Right ventricle myocardium inferior (tissue), 1 donor: ENCODE measurements at regions not wholly inside any gene's neighbourhood (a gene's known extent, or its start where the extent isn't known, plus 50 kb on each side); places are given as distances from the start of the nearest gene placed in this dataset.
"Not testable (repeated sequence)": the region's sequence is repeated elsewhere in the genome, so short reads cannot be mapped to it uniquely, and the experiment has no call there.

ENCODE experiments used
- ATAC-seq: fragments of 200-7000 bp; cut with Tn5 transposase; one replicate; pipeline ENCODE4 v1.9.1; 2020; ENCODE audit warnings: mild to moderate bottlenecking, moderate library complexity
- DNase-seq: peaks from one replicate; pipeline ENCODE4 v3.0.0; 2021; ENCODE audit errors: missing footprints
- intact Hi-C: fragments of 100-400 bp; cut with DNase I; formaldehyde crosslinking; loops from one replicate; pipeline ENCODE4 v1.11.0; 2022
- donor health status: DM: no; HTN: yes; CAD: no; lungs with severe emphysema.

DNA sequence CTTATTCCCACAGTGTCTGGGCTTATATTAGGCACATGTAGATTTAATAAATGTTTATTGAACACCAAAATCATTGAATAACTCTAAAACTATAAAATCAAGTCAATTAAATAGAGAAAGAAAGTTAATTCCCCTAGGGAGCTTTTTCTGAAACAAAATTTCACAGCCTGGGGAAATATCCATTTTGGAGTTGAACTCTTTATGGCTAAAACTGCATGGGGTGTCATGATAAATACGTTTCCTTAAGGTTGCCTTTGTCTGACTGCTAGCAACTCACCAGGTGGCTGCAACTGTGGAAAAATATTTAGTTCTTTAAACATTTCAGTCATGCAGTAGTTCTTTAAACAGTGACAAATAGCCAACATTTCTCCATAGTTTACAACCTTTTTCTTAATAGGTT lies 496.1 kb downstream of the LRRIQ3 start:
- ATAC-seq (no peak), DNase-seq (no peak)
- intact Hi-C loops: no loop called here

- no peak for DNase-seq
- ATAC-seq: no peak
- intact Hi-C loops: no loop called here
Observed at GRCh38 chr1:73676186-73676585, 521.8 kb downstream of the LRRIQ3 start.

DNA sequence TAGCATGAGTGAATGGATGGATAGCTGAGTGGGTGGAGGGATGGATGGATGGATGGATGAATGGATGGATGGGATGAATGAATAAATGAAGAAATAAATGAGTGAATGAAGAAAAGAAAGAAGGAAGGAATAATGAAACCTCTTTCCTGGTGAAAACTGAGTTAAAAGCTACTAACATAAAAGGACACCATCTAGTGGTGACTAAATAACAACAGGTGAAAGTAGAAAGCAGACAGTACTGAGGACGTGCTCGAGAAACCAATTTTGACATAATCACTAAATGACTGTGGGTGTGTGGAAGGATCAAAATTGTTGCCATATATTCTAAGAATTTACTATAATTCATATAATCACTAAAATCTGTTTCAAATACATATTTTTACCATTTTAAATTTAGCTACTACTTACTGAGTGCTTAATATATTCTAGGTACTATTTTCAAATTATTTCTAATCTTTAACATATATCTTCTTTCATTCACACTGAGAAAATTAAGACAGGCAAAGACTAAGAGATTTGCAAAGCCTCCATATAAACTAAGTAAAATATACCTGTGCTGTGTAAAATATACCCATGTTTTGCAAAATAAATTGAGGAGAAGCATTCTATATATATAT lies 522.9 kb downstream of the LRRIQ3 start:
- ATAC-seq (no peak), DNase-seq (no peak)
- intact Hi-C loops: no loop called here

- DNase-seq: no peak
- intact Hi-C loops: no loop called here
- no peak for ATAC-seq
Observed at GRCh38 chr1:73673971-73674370, 524.0 kb downstream of the LRRIQ3 start.

DNA sequence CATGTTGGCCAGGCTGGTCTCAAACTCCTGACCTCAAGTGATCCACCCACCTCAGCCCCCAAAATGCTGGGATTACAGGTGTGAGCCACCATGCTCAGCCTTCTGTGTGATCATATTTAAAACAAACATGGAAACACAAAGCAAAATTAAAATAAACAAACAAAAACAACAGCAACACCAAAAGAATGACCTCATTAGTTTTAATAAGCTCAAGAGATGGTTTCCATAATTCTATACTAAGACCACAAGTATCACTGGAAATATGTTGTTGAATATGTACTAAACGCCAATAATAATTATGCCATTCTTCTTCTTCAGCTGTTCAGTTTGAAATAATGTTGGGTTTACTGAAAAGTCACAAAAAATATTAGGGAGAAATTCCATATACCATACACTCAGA lies 526.4 kb downstream of the LRRIQ3 start:
- no peak for DNase-seq
- no peak for ATAC-seq
- intact Hi-C loops: no loop called here

GRCh38 chr1:73667959-73668358 lies 530.0 kb downstream of the LRRIQ3 start:
- intact Hi-C loops, ATAC-seq, DNase-seq: not testable (repeated sequence)

- ATAC-seq: no peak
- intact Hi-C loops: no loop called here
- DNase-seq: no peak
Observed at GRCh38 chr1:73662526-73662925, 535.5 kb downstream of the LRRIQ3 start.

DNA sequence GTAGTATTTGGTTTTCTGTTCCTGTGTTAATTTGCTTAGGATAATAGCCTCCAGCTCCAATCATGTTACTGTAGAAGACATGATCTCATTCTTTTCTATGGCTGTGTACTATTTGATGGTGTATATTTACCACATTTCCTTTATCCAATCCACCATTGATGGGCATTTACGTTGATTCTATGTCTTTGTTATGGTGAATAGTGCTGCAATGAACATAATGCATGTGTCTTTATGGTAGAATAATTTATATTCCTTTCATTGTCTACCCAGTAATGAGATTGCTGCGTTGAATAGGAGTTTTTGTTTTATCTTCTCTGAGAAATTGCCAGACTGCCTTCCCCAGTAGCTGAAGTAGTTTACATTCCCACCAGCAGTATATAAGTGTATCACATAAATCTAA lies 538.8 kb downstream of the LRRIQ3 start:
- DNase-seq (no peak), ATAC-seq (no peak)
- intact Hi-C loops: no loop called here

- DNase-seq: no peak
- ATAC-seq: no peak
- intact Hi-C loops: no loop called here
Observed at GRCh38 chr1:73654714-73655113, 543.3 kb downstream of the LRRIQ3 start.

- ATAC-seq (no peak), DNase-seq (no peak)
- intact Hi-C loops: no loop called here
Observed at GRCh38 chr1:73644198-73644597, 553.8 kb downstream of the LRRIQ3 start.

DNA sequence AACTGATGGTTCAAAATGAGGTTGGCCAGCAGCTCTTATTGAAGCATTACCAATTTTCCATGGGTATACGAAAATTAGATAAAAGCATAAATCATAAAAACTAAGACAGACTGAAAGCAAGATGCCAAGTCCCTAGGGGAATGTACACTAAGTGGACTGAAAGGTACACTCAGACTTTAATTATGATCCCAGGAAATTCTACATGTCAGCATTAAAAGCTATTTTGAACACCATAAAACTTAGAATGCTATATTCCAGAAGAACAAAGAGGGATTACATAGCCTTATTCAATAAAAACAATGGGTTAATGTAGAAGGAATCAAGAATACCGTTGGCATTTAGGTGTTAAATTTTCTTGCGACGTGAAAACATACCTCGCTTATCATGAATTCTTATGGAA lies 558.5 kb downstream of the LRRIQ3 start:
- ATAC-seq (no peak), DNase-seq (no peak)
- intact Hi-C loops: no loop called here

DNA sequence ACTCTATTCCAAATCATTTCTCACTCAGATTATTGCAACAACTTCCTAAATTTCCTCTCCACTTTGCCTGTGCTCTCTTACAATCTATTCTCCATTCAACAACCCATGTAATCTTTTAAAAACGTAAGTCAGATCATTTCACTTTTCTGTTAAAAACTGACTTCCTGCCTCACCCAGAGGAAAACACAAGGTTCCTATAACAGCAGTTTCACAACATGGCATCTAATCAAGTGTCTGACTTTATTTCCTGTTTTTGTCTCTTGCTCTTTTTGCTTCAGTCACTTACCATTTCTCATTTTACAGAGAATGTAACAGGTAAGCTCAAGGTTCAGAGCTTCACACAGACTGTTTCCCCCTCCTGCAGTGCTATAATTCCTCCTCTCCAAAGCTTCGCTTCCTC lies 560.7 kb downstream of the LRRIQ3 start:
- intact Hi-C loops: no loop called here
- no peak for ATAC-seq
- no peak for DNase-seq

- intact Hi-C loops: no loop called here
- no peak for DNase-seq
- ATAC-seq: no peak
Observed at GRCh38 chr1:73635021-73635420, 563.0 kb downstream of the LRRIQ3 start.

DNA sequence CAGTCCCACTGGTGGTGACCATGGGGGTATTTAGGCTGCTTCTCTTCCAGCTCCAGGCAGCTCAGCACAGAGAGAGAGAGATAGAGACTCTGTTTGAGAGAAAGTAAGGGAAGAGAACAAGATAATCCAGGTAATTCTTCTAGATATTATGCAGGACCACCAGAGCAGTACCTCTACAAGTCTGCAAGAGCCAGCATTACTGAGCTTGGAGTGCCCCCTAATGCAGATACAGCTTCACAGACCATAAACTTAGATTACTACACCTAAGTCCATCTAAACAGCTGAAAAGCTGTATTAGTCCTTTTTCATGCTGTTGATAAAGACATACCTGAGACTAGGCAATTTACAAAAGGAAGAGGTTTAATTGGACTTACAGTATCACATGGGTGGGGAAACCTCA lies 570.3 kb downstream of the LRRIQ3 start:
- ATAC-seq: no peak
- intact Hi-C loops: no loop called here

DNA sequence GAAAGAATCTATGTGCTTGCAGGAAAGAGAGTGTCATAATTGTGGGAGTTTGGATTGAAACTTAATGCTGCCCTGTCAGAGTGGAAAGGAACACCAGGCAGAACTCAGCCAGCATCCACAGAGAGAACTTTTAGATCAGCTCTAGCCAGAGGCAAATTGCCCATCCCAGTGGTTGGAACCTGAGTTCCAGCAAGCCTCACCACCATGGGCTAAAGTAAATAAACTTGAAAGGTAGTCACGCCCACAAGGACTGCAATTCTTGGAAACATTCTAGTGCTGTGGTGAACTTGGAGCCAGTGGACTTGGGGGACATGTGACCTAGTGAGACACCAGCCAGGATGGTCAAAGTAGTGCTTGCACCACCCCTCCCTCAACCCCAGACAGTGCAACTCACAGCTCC lies 571.6 kb downstream of the LRRIQ3 start:
- DNase-seq: no peak
- no peak for ATAC-seq
- intact Hi-C loops: no loop called here

More for the DNA sequence above, 570.3 kb downstream of the LRRIQ3 start:
- no peak for DNase-seq

DNA sequence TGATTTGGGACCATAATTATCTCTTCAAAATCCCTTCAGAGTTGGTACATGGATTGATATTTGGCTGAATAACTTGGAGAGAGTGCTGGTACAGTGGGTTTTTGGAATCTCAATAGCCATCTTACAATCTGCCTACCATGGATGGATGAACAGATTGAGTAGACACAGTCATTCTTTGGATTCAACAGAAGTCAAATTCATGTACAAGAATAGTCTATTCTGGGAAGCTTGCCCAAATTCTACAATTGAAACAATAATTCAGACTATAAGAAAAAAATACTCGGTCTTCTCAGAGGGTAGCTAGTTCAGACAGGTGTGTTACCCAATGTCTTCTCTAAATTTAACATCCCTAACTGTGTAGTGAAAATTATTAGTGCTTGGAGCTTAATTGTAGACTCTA lies 574.0 kb downstream of the LRRIQ3 start:
- ATAC-seq (no peak), DNase-seq (no peak)
- intact Hi-C loops: no loop called here

GRCh38 chr1:73617145-73617544 lies 580.8 kb downstream of the LRRIQ3 start:
- intact Hi-C loops: no loop called here
- ATAC-seq (no peak), DNase-seq (no peak)

DNA sequence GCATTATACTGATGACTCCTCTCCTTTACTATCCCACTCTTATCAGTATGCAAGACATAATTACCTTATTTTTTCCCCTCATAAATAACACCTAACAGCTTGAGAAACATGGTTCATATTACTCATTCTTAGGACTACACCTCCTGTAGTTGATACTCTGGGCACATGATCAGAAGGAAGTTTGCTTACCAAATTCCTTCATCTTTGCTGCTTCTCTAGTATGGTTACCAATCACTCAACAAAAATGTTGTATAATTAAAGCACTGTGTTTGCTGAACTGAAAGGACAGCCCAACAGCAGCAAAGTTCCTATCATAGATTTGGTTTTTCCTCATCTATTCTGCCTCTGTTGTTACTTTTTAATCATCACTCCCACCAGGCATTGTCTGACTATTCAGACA lies 586.3 kb downstream of the LRRIQ3 start:
- intact Hi-C loops: no loop called here
- ATAC-seq (no peak), DNase-seq (no peak)

DNA sequence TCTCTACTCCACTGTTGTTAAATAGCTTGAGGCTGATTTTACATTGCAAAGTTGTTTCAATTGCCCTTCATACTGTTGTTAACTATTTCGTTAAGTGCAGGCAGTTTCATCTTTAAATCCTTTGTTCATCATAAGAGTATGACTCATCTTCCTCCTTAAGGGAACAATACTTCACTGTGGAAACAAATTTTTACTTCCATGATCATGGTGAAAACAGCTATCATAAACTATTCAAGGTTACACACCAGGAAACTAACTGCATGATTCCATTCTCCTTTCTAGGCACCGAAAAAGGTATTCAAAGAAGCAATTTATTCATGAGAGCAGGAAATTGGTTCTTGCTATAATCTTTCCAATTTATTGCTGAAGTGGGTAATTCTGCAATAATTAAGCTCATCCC lies 593.2 kb downstream of the LRRIQ3 start:
- no peak for DNase-seq

DNA sequence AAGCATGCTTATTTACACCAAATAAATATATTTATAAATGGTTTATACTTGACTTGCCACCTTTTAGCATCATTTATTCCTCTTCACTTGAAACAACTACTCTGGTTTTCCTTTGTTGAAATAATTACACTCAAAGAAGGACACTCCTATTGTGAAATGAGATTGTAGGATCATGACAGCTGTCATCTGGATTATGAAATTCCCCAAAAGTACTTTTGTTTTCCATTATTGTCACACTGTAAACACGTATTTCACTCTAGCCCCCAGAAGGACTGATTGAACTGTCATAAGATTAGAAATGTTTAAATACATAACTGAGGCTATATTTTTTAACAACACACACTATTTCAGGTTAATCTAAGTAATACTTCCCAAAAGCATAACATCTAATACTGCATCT lies 593.8 kb downstream of the LRRIQ3 start:
- intact Hi-C loops: no loop called here
- no peak for ATAC-seq
- DNase-seq: no peak

More for the DNA sequence above, 593.2 kb downstream of the LRRIQ3 start:
- no peak for ATAC-seq
- intact Hi-C loops: no loop called here

- DNase-seq (no peak), ATAC-seq (no peak)
- intact Hi-C loops: no loop called here
Observed at GRCh38 chr1:73593804-73594203, 604.2 kb downstream of the LRRIQ3 start.
